Stimulated activated CD4-positive, alpha-beta T cell treated with anti-CD3 and anti-CD28 coated beads, Interleukin-4, amount 100 ng/mL, for 48 hours (primary cell): ENCODE measurements at regions not wholly inside any gene's neighbourhood (a gene's known extent, or its start where the extent isn't known, plus 50 kb on each side); places are given as distances from the start of the nearest gene placed in this dataset.
"Not testable (repeated sequence)": the region's sequence is repeated elsewhere in the genome, so short reads cannot be mapped to it uniquely, and the experiment has no call there.

ENCODE experiments used
- DNase-seq, 2 donors: peaks; one replicate each; pipeline ENCODE4 v3.0.0-alpha.2; 2020; ENCODE audit warnings: low read depth in 2 of 2

GRCh38 chr1:37317870-37318467, 156.4 kb upstream of the ZC3H12A start:
- DNase-seq, result no peak

- DNase-seq, result no peak
These were observed 155.9 kb upstream of the ZC3H12A start for GRCh38 chr1:37318490-37318889.

- no peak for DNase-seq
These were observed 155.1 kb upstream of the ZC3H12A start for GRCh38 chr1:37319284-37319683.

- DNase-seq, result peak; percentile 6
These were observed 150.6 kb upstream of the ZC3H12A start for GRCh38 chr1:37323486-37324377.

GRCh38 chr1:37325010-37325409, 149.4 kb upstream of the ZC3H12A start:
- DNase-seq, result no peak

- no peak for DNase-seq
These were observed 148.6 kb upstream of the ZC3H12A start for GRCh38 chr1:37325509-37326437.

- no peak for DNase-seq
These were observed 142.3 kb upstream of the ZC3H12A start for GRCh38 chr1:37332126-37332525.

- DNase-seq, result no peak
These were observed 135.7 kb upstream of the ZC3H12A start for GRCh38 chr1:37338658-37339057.

- no peak for DNase-seq
These were observed 131.6 kb upstream of the ZC3H12A start for GRCh38 chr1:37342736-37343135.

- no peak for DNase-seq
These were observed 127.2 kb upstream of the ZC3H12A start for GRCh38 chr1:37347104-37347649.

- no peak for DNase-seq
These were observed 120.5 kb upstream of the ZC3H12A start for GRCh38 chr1:37353871-37354270.

- DNase-seq, result no peak
These were observed 119.3 kb upstream of the ZC3H12A start for GRCh38 chr1:37354876-37355650.

GRCh38 chr1:37358992-37359391, 115.4 kb upstream of the ZC3H12A start:
- no peak for DNase-seq

GRCh38 chr1:37360011-37360410, 114.4 kb upstream of the ZC3H12A start:
- no peak for DNase-seq

GRCh38 chr1:37362594-37363385, 111.6 kb upstream of the ZC3H12A start:
- DNase-seq, result no peak

- no peak for DNase-seq
These were observed 110.8 kb upstream of the ZC3H12A start for GRCh38 chr1:37363535-37363934.

- DNase-seq, result not testable (repeated sequence)
These were observed 105.6 kb upstream of the ZC3H12A start for GRCh38 chr1:37368665-37369315.

GRCh38 chr1:37372302-37372701, 102.1 kb upstream of the ZC3H12A start:
- DNase-seq, result no peak

GRCh38 chr1:37372711-37373110, 101.7 kb upstream of the ZC3H12A start:
- DNase-seq, result no peak

- no peak for DNase-seq
These were observed 101.0 kb upstream of the ZC3H12A start for GRCh38 chr1:37373413-37373812.
